Cardiac fibroblast (primary cell): ENCODE measurements at regions not wholly inside any gene's neighbourhood (a gene's known extent, or its start where the extent isn't known, plus 50 kb on each side); places are given as distances from the start of the nearest gene placed in this dataset.

Source experiments
- DNase-seq, 2 donors: peaks; one replicate each; pipeline versions ENCODE4 v3.0.0 to v3.0.0-alpha.2; 2010; ENCODE audit warnings: low read depth in 2 of 2
- H3K4me3 ChIP-seq, 2 donors: replicated peaks in 1 of 2; 1 replicate in 1 of 2; 2 replicates in 1 of 2; pipeline ENCODE4 v1.5.1; 2011; ENCODE audit warnings: low read depth in 2 of 2, low read length in 2 of 2, mild to moderate bottlenecking in 2 of 2, moderate library complexity in 1 of 2
- CTCF ChIP-seq: IDR thresholded peaks from one replicate; pipeline ENCODE4 v1.5.1; 2011; ENCODE audit warnings: low read depth, mild to moderate bottlenecking, low read length, inconsistent platforms

GRCh38 chr2:47309952-47310800 is 58.9 kb upstream of the EPCAM start:
- no peak for TF ChIP-seq CTCF
- H3K4me3 ChIP-seq, result no peak overlapping the region
- DNase-seq, result peak; percentile 46 to 63

GRCh38 chr2:47309472-47309951 is 59.6 kb upstream of the EPCAM start:
- DNase-seq, result no peak
- no peak overlapping the region for H3K4me3 ChIP-seq
- no peak for TF ChIP-seq CTCF

- TF ChIP-seq CTCF, result no peak
- H3K4me3 ChIP-seq, result no peak overlapping the region
- no peak for DNase-seq
These were observed 62.0 kb upstream of the EPCAM start for GRCh38 chr2:47307066-47307465.

GRCh38 chr2:47304654-47305053 is 64.5 kb upstream of the EPCAM start:
- DNase-seq, result no peak
- TF ChIP-seq CTCF, result no peak
- H3K4me3 ChIP-seq, result no peak overlapping the region

- no peak overlapping the region for H3K4me3 ChIP-seq
- TF ChIP-seq CTCF, result no peak
- peak; percentile 43 to 46 for DNase-seq
These were observed 65.6 kb upstream of the EPCAM start for GRCh38 chr2:47303341-47304148.

- H3K4me3 ChIP-seq, result no peak overlapping the region
- no peak for TF ChIP-seq CTCF
- DNase-seq, result no peak
These were observed 66.8 kb upstream of the EPCAM start for GRCh38 chr2:47302308-47302707.
